GM23338 (cell line): ENCODE measurements at regions not wholly inside any gene's neighbourhood (a gene's known extent, or its start where the extent isn't known, plus 50 kb on each side); places are given as distances from the start of the nearest gene placed in this dataset.

ENCODE experiments used
- ATAC-seq: fragments of 200-7000 bp; cut with Tn5 transposase; 3 replicates; pipeline ENCODE4 v1.9.1; 2020
- DNase-seq: peaks from one replicate; pipeline ENCODE4 v3.0.0-alpha.2; 2015; ENCODE audit warnings: low spot score
- H2AFZ ChIP-seq: fragments of 200-600 bp; sonication (generic); 2 replicates; pipeline ENCODE4 v1.8.0; 2016; ENCODE audit warnings: antibody characterized with exemption, mild to moderate bottlenecking, moderate library complexity
- H3F3A ChIP-seq: fragments of 200-600 bp; sonication (generic); replicated peaks from 2 replicates; pipeline ENCODE4 v1.8.0; 2017; ENCODE audit warnings: antibody characterized with exemption, mixed run types, low read depth
- H3K27ac ChIP-seq: fragments of 200-600 bp; sonication (generic); 2 replicates; pipeline ENCODE4 v1.6.1; 2016; ENCODE audit warnings: low read depth
- H3K27me3 ChIP-seq: fragments of 200-600 bp; sonication (generic); 2 replicates; pipeline ENCODE4 v1.8.0; 2016; ENCODE audit warnings: mild to moderate bottlenecking, mixed run types, moderate library complexity; ENCODE audit not compliant: insufficient read depth
- H3K36me3 ChIP-seq: fragments of 200-600 bp; sonication (generic); 2 replicates; pipeline ENCODE4 v1.8.0; 2016; ENCODE audit warnings: mild to moderate bottlenecking; ENCODE audit not compliant: insufficient read depth
- H3K4me1 ChIP-seq: fragments of 200-600 bp; sonication (generic); 2 replicates; pipeline ENCODE4 v1.8.0; 2016; ENCODE audit warnings: mild to moderate bottlenecking, moderate library complexity; ENCODE audit not compliant: insufficient read depth
- H3K4me2 ChIP-seq: fragments of 200-600 bp; sonication (generic); 2 replicates; pipeline ENCODE4 v1.7.1; 2017; ENCODE audit warnings: mixed run types
- H3K4me3 ChIP-seq: fragments of 200-600 bp; sonication (generic); 2 replicates; pipeline ENCODE4 v1.6.1; 2016; ENCODE audit warnings: mixed run types
- H3K79me2 ChIP-seq: fragments of 200-600 bp; sonication (generic); replicated peaks from 2 replicates; pipeline ENCODE4 v1.8.0; 2017; ENCODE audit warnings: mild to moderate bottlenecking; ENCODE audit not compliant: insufficient read depth
- H3K9me2 ChIP-seq: fragments of 200-600 bp; sonication (generic); 2 replicates; pipeline ENCODE4 v1.8.0; 2017; ENCODE audit not compliant: insufficient read depth
- H4K20me1 ChIP-seq: fragments of 200-600 bp; sonication (generic); replicated peaks from 2 replicates; pipeline ENCODE4 v1.8.0; 2017; ENCODE audit warnings: mild to moderate bottlenecking; ENCODE audit not compliant: insufficient read depth
- H3K27ac Mint-ChIP-seq: 2 replicates; pipeline ENCODE4 v1.8.0; 2020; ENCODE audit warnings: inconsistent platforms, mild to moderate bottlenecking, moderate library complexity, mixed read lengths
- H3K27me3 Mint-ChIP-seq: 3 replicates; pipeline ENCODE4 v1.8.0; 2022; ENCODE audit warnings: low read depth, mild to moderate bottlenecking, moderate library complexity, mixed read lengths, inconsistent platforms; ENCODE audit not compliant: insufficient read depth, poor library complexity
- H3K36me3 Mint-ChIP-seq: 3 replicates; pipeline ENCODE4 v1.8.0; 2021; ENCODE audit warnings: low read depth, mild to moderate bottlenecking, inconsistent platforms, moderate library complexity, mixed read lengths
- H3K4me1 Mint-ChIP-seq: 3 replicates; pipeline ENCODE4 v1.8.0; 2020; ENCODE audit warnings: mild to moderate bottlenecking, inconsistent platforms, mixed read lengths
- H3K4me3 Mint-ChIP-seq: 3 replicates; pipeline ENCODE4 v1.8.0; 2021; ENCODE audit warnings: moderate library complexity, mild to moderate bottlenecking, inconsistent platforms, mixed read lengths
- H3K9me3 Mint-ChIP-seq: 3 replicates; pipeline ENCODE4 v1.8.0; 2020; ENCODE audit warnings: moderate library complexity, mild to moderate bottlenecking, inconsistent platforms, mixed read lengths
- CREB1 ChIP-seq: fragments of 250-450 bp; sonication (Bioruptor Pico); IDR thresholded peaks from 2 replicates; pipeline ENCODE4 v1.5.0; 2020; ENCODE audit warnings: low read depth, mild to moderate bottlenecking, moderate library complexity
- EZH2 ChIP-seq: fragments of 200-600 bp; sonication (generic); IDR thresholded peaks from one replicate; pipeline ENCODE4 v1.8.0; 2017; ENCODE audit warnings: antibody characterized with exemption, mild to moderate bottlenecking, low read depth; ENCODE audit not compliant: unreplicated experiment
- EZH2phosphoT487 ChIP-seq: fragments of 200-600 bp; sonication (generic); IDR thresholded peaks from one replicate; pipeline ENCODE4 v1.8.1; 2018; ENCODE audit warnings: antibody characterized with exemption; ENCODE audit not compliant: unreplicated experiment
- JUNB ChIP-seq: IDR thresholded peaks from one replicate; pipeline ENCODE4 v1.6.1; 2016; ENCODE audit warnings: antibody characterized with exemption; ENCODE audit not compliant: unreplicated experiment
- NANOG ChIP-seq: IDR thresholded peaks from 2 replicates; pipeline ENCODE4 v1.6.1; 2016; ENCODE audit warnings: antibody characterized with exemption, borderline replicate concordance
- POLR2AphosphoS5 ChIP-seq: IDR thresholded peaks from 2 replicates; pipeline ENCODE4 v1.6.1; 2016; ENCODE audit warnings: antibody characterized with exemption, low read depth
- STAT1 ChIP-seq: IDR thresholded peaks from one replicate; pipeline ENCODE4 v1.6.1; 2016; ENCODE audit warnings: antibody characterized with exemption; ENCODE audit not compliant: unreplicated experiment
- ZNF114 ChIP-seq: fragments of 250-450 bp; sonication (Bioruptor Pico); IDR thresholded peaks from 2 replicates; pipeline ENCODE4 v1.5.0; 2020; ENCODE audit warnings: mild to moderate bottlenecking, moderate library complexity
- ZNF331 ChIP-seq: fragments of 250-450 bp; sonication (Bioruptor Pico); IDR thresholded peaks from 2 replicates; pipeline ENCODE4 v1.5.0; 2020; ENCODE audit warnings: low read depth, mild to moderate bottlenecking, moderate library complexity
- TF ChIP-seq, protein P1 (sequence below): IDR thresholded peaks from one replicate; pipeline ENCODE4 v1.6.1; 2018; ENCODE audit warnings: antibody characterized with exemption; ENCODE audit not compliant: unreplicated experiment
- TF ChIP-seq, protein P2 (sequence below): IDR thresholded peaks from 2 replicates; pipeline ENCODE4 v1.6.1; 2016; ENCODE audit warnings: antibody characterized with exemption
- TF ChIP-seq, protein P3 (sequence below), 2 experiments: fragments of 200-600 bp in 1 of 2; sonication (generic) in 1 of 2; conservative IDR thresholded peaks; 2 replicates each; pipeline versions ENCODE4 v1.5.1 to v1.6.1; 2016 to 2017; ENCODE audit warnings: antibody characterized with exemption in 2 of 2, low read depth in 2 of 2, mild to moderate bottlenecking in 2 of 2, moderate library complexity in 1 of 2
- TF ChIP-seq, protein P4 (sequence below): fragments of 250-450 bp; sonication (Bioruptor Pico); IDR thresholded peaks from 2 replicates; pipeline ENCODE4 v1.5.0; 2020; ENCODE audit warnings: mild to moderate bottlenecking, moderate library complexity

DNA sequence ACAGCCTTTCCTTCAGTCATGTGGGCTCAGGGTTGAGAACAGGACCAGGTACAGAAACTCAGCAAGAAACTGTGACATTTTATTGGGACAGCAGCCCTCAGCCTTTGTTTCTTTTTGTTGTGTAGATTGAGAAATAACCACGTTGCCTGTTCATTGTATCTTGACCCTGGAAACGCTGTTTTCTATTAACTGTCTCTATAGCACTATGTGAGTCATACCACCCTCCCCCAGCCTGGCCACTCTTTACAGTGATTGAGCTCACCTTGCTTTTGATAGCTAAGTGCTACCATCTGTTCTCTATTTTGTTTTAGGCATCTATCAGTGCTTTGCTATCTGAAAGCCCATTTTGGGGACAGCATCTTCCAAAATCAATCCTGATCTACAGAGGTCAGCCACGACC lies 127.9 kb downstream of the CD47 start:
- ATAC-seq = no peak; the same call in 2 of the 3 replicates
- H3K27me3 Mint-ChIP-seq = peaks cover 2% of the 10 kb centered on the region
- H3K4me3 Mint-ChIP-seq = no peak overlapping the region
- no peak for DNase-seq
- Histone ChIP-seq H3K27ac (no peak overlapping the region), H3K9me2 (peaks cover 11% of the 10 kb centered on the region; the same call in 1 of the 2 replicates), H3K79me2 (no peaks in the 10 kb centered on the region), H3K4me1 (no peaks in the 10 kb centered on the region), H2AFZ (peak overlapping the region; percentile 65; the same call in 1 of the 2 replicates), H4K20me1 (no peaks in the 10 kb centered on the region), H3K36me3 (no peaks in the 10 kb centered on the region), H3K4me2 (no peak overlapping the region), H3K4me3 (no peak overlapping the region), H3F3A (no peaks in the 10 kb centered on the region), H3K27me3 (no peaks in the 10 kb centered on the region)
- H3K27ac Mint-ChIP-seq = no peak overlapping the region
- TF ChIP-seq CREB1 (CRISPR knock-in tag) (no peak), EZH2phosphoT487 (no peak), ZNF114 (CRISPR knock-in tag) (no peak), ZNF331 (CRISPR knock-in tag) (no peak), NANOG (no peak), EZH2 (no peak), POLR2AphosphoS5 (no peak), JUNB (no peak), STAT1 (no peak)
- TF ChIP-seq, protein P1, sequence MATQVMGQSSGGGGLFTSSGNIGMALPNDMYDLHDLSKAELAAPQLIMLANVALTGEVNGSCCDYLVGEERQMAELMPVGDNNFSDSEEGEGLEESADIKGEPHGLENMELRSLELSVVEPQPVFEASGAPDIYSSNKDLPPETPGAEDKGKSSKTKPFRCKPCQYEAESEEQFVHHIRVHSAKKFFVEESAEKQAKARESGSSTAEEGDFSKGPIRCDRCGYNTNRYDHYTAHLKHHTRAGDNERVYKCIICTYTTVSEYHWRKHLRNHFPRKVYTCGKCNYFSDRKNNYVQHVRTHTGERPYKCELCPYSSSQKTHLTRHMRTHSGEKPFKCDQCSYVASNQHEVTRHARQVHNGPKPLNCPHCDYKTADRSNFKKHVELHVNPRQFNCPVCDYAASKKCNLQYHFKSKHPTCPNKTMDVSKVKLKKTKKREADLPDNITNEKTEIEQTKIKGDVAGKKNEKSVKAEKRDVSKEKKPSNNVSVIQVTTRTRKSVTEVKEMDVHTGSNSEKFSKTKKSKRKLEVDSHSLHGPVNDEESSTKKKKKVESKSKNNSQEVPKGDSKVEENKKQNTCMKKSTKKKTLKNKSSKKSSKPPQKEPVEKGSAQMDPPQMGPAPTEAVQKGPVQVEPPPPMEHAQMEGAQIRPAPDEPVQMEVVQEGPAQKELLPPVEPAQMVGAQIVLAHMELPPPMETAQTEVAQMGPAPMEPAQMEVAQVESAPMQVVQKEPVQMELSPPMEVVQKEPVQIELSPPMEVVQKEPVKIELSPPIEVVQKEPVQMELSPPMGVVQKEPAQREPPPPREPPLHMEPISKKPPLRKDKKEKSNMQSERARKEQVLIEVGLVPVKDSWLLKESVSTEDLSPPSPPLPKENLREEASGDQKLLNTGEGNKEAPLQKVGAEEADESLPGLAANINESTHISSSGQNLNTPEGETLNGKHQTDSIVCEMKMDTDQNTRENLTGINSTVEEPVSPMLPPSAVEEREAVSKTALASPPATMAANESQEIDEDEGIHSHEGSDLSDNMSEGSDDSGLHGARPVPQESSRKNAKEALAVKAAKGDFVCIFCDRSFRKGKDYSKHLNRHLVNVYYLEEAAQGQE = no peak
- TF ChIP-seq, protein P2, sequence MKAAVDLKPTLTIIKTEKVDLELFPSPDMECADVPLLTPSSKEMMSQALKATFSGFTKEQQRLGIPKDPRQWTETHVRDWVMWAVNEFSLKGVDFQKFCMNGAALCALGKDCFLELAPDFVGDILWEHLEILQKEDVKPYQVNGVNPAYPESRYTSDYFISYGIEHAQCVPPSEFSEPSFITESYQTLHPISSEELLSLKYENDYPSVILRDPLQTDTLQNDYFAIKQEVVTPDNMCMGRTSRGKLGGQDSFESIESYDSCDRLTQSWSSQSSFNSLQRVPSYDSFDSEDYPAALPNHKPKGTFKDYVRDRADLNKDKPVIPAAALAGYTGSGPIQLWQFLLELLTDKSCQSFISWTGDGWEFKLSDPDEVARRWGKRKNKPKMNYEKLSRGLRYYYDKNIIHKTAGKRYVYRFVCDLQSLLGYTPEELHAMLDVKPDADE = no peak
- TF ChIP-seq, protein P3, sequence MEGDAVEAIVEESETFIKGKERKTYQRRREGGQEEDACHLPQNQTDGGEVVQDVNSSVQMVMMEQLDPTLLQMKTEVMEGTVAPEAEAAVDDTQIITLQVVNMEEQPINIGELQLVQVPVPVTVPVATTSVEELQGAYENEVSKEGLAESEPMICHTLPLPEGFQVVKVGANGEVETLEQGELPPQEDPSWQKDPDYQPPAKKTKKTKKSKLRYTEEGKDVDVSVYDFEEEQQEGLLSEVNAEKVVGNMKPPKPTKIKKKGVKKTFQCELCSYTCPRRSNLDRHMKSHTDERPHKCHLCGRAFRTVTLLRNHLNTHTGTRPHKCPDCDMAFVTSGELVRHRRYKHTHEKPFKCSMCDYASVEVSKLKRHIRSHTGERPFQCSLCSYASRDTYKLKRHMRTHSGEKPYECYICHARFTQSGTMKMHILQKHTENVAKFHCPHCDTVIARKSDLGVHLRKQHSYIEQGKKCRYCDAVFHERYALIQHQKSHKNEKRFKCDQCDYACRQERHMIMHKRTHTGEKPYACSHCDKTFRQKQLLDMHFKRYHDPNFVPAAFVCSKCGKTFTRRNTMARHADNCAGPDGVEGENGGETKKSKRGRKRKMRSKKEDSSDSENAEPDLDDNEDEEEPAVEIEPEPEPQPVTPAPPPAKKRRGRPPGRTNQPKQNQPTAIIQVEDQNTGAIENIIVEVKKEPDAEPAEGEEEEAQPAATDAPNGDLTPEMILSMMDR (conservative IDR thresholded peaks at IDR 0.05; ENCODE audit: low read depth in 2 of 2) = no peak
- TF ChIP-seq, protein P4, sequence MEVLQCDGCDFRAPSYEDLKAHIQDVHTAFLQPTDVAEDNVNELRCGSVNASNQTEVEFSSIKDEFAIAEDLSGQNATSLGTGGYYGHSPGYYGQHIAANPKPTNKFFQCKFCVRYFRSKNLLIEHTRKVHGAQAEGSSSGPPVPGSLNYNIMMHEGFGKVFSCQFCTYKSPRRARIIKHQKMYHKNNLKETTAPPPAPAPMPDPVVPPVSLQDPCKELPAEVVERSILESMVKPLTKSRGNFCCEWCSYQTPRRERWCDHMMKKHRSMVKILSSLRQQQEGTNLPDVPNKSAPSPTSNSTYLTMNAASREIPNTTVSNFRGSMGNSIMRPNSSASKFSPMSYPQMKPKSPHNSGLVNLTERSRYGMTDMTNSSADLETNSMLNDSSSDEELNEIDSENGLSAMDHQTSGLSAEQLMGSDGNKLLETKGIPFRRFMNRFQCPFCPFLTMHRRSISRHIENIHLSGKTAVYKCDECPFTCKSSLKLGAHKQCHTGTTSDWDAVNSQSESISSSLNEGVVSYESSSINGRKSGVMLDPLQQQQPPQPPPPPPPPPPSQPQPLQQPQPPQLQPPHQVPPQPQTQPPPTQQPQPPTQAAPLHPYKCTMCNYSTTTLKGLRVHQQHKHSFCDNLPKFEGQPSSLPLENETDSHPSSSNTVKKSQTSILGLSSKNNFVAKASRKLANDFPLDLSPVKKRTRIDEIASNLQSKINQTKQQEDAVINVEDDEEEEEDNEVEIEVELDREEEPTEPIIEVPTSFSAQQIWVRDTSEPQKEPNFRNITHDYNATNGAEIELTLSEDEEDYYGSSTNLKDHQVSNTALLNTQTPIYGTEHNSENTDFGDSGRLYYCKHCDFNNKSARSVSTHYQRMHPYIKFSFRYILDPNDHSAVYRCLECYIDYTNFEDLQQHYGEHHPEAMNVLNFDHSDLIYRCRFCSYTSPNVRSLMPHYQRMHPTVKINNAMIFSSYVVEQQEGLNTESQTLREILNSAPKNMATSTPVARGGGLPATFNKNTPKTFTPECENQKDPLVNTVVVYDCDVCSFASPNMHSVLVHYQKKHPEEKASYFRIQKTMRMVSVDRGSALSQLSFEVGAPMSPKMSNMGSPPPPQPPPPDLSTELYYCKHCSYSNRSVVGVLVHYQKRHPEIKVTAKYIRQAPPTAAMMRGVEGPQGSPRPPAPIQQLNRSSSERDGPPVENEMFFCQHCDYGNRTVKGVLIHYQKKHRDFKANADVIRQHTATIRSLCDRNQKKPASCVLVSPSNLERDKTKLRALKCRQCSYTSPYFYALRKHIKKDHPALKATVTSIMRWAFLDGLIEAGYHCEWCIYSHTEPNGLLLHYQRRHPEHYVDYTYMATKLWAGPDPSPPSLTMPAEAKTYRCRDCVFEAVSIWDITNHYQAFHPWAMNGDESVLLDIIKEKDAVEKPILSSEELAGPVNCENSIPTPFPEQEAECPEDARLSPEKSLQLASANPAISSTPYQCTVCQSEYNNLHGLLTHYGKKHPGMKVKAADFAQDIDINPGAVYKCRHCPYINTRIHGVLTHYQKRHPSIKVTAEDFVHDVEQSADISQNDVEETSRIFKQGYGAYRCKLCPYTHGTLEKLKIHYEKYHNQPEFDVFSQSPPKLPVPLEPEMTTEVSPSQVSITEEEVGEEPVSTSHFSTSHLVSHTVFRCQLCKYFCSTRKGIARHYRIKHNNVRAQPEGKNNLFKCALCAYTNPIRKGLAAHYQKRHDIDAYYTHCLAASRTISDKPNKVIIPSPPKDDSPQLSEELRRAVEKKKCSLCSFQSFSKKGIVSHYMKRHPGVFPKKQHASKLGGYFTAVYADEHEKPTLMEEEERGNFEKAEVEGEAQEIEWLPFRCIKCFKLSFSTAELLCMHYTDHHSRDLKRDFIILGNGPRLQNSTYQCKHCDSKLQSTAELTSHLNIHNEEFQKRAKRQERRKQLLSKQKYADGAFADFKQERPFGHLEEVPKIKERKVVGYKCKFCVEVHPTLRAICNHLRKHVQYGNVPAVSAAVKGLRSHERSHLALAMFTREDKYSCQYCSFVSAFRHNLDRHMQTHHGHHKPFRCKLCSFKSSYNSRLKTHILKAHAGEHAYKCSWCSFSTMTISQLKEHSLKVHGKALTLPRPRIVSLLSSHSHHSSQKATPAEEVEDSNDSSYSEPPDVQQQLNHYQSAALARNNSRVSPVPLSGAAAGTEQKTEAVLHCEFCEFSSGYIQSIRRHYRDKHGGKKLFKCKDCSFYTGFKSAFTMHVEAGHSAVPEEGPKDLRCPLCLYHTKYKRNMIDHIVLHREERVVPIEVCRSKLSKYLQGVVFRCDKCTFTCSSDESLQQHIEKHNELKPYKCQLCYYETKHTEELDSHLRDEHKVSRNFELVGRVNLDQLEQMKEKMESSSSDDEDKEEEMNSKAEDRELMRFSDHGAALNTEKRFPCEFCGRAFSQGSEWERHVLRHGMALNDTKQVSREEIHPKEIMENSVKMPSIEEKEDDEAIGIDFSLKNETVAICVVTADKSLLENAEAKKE = no peak
- H3K9me3 Mint-ChIP-seq = no peaks in the 10 kb centered on the region
- H3K4me1 Mint-ChIP-seq = peaks cover 17% of the 10 kb centered on the region; the same call in 2 of the 3 replicates
- H3K36me3 Mint-ChIP-seq = no peaks in the 10 kb centered on the region
